ENCODE measurements at regions not wholly inside any gene's neighbourhood (a gene's known extent, or its start where the extent isn't known, plus 50 kb on each side); places are given as distances from the start of the nearest gene placed in this dataset.

- no peaks in the 10 kb centered on the region for H3K9me3 Mint-ChIP-seq
- no peak overlapping the region for H3K4me3 Mint-ChIP-seq
- H3K4me1 Mint-ChIP-seq: peaks cover 10% of the 10 kb centered on the region
- no peaks in the 10 kb centered on the region for H3K36me3 Mint-ChIP-seq
- DNase-seq: no peak
- no peak overlapping the region for H3K27ac Mint-ChIP-seq
- H3K27me3 Mint-ChIP-seq: peaks cover 6% of the 10 kb centered on the region
Measured at GRCh38 chr2:60678551-60678950, 77.5 kb upstream of the PAPOLG start.

- Mint-ChIP-seq H3K27ac (no peak overlapping the region), H3K4me1 (peaks cover 10% of the 10 kb centered on the region), H3K36me3 (no peaks in the 10 kb centered on the region), H3K27me3 (peaks cover 6% of the 10 kb centered on the region), H3K4me3 (no peak overlapping the region), H3K9me3 (no peaks in the 10 kb centered on the region)
- no peak for DNase-seq
Measured at GRCh38 chr2:60679036-60679780, 76.9 kb upstream of the PAPOLG start.

DNA sequence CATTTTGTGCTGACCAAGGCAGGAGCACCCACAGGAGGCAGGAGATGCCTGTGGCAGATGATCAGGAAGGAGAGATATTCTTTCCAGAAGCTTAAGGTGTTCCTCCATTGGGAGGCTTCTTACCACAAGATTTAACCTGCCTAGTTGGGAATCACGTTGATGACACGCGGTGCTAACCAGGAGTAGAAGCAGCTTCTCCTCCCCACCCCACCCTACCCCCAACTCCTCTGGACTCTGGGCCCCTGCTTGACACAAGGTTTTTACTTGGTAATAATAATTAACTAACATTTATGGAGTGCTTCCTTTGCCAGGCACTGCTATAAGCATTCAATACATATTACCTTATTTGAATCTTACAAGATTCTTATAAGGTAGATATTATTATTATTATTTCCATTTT, 62.5 kb upstream of the PAPOLG start:
- H3K4me1 Mint-ChIP-seq: no peaks in the 10 kb centered on the region
- no peaks in the 10 kb centered on the region for H3K36me3 Mint-ChIP-seq
- no peaks in the 10 kb centered on the region for H3K27me3 Mint-ChIP-seq
- H3K27ac Mint-ChIP-seq: no peak overlapping the region
- H3K9me3 Mint-ChIP-seq: no peaks in the 10 kb centered on the region
- DNase-seq: no peak
- no peak overlapping the region for H3K4me3 Mint-ChIP-seq

DNA sequence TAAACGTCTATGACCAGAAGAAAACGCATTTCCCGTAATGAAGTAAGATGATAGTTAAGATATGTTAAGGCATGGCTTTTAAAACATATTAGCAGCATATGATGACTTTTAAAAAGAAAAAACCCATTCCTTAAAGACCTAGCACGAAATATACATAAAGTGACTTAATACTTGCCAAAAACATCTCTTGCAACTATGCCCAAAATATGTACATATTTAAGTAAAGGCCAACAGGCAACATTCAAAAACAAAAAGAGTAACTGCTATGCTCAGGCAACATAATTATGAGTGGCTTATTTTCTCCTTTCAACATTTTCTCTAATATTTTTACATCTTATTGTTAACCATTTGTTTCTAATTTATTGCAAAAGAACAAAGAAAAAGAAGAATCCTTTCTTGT, 60.3 kb upstream of the PAPOLG start:
- no peak overlapping the region for H3K4me3 Mint-ChIP-seq

DNA sequence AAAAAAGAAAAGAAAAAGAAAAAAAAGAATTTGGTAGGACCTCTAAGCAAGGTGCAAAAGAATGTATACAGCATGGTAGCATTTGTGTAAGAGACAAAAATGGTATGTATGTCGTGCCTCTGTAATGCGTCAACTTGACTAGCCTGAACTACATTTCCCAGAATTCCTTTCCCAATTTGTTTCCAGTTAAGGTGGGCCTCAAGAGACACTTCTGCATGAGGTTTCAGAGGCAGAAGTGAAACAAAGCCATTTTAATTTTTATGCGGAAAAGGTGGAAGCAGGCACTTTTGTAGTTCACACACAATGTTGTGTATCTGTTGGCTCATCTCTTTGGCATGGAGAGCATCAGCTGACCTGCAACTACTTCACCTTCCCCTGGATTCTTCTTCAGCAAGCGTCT, 56.5 kb upstream of the PAPOLG start:
- Mint-ChIP-seq H3K9me3 (no peaks in the 10 kb centered on the region), H3K27me3 (no peaks in the 10 kb centered on the region), H3K27ac (no peak overlapping the region), H3K36me3 (no peaks in the 10 kb centered on the region), H3K4me1 (no peaks in the 10 kb centered on the region), H3K4me3 (no peak overlapping the region)
- DNase-seq: no peak

More for the DNA sequence above, 60.3 kb upstream of the PAPOLG start:
- no peaks in the 10 kb centered on the region for H3K27me3 Mint-ChIP-seq
- H3K27ac Mint-ChIP-seq: no peak overlapping the region
- no peak for DNase-seq
- no peaks in the 10 kb centered on the region for H3K9me3 Mint-ChIP-seq
- H3K36me3 Mint-ChIP-seq: no peaks in the 10 kb centered on the region
- H3K4me1 Mint-ChIP-seq: no peaks in the 10 kb centered on the region

DNA sequence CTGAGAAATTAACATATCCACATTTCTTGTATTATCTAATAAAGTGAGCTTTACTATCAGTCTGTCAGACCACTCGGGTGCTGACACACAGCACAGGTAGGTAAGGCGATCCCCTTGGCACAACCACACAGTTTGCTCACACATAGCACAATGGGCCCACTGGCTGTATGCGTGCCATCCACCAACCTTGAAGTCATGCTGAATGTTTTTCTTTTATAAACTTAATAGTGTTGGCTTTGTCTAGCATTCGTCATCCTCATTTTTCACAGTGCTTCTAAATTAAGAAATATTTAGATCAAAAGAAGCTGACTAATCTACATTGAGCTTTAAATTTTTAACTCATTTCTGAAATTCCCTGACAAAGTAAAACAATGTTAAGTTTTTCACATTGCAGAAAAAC, 50.0 kb upstream of the PAPOLG start:
- Mint-ChIP-seq H3K27me3 (peaks cover 3% of the 10 kb centered on the region), H3K27ac (no peak overlapping the region), H3K4me3 (no peak overlapping the region), H3K36me3 (no peaks in the 10 kb centered on the region), H3K9me3 (no peaks in the 10 kb centered on the region), H3K4me1 (no peaks in the 10 kb centered on the region)
- DNase-seq: no peak

Data from activated naive CD8-positive, alpha-beta T cell treated with anti-CD3 and anti-CD28 coated beads for 36 hours (primary cell).